ENCODE measurements at regions not wholly inside any gene's neighbourhood (a gene's known extent, or its start where the extent isn't known, plus 50 kb on each side); places are given as distances from the start of the nearest gene placed in this dataset.

GRCh38 chr6:168725802-168726201, 284.8 kb downstream of the SMOC2 start:
- H3K27me3 ChIP-seq (replicated peaks; ENCODE audit: control insufficient read depth, insufficient read depth, low read length): no peaks in the 10 kb centered on the region
- H3K4me1 ChIP-seq: no peaks in the 10 kb centered on the region
- Mint-ChIP-seq H3K27ac (ENCODE audit: unreplicated experiment) (no peak overlapping the region), H3K4me1 (ENCODE audit: low read depth, unreplicated experiment) (no peaks in the 10 kb centered on the region), H3K9me3 (ENCODE audit: unreplicated experiment) (no peaks in the 10 kb centered on the region), H3K36me3 (ENCODE audit: insufficient read depth, unreplicated experiment) (no peaks in the 10 kb centered on the region), H3K4me3 (ENCODE audit: unreplicated experiment) (no peak overlapping the region), H3K27me3 (ENCODE audit: insufficient read depth, unreplicated experiment) (no peaks in the 10 kb centered on the region)
- TF ChIP-seq CTCF (IDR thresholded peaks at IDR 0.05; ENCODE audit: insufficient read depth in 1 of 2, low read depth in 1 of 2, low read length in 1 of 2, severe bottlenecking in 1 of 2, unreplicated experiment in 1 of 2): no peak
- H3K9me3 ChIP-seq: no peaks in the 10 kb centered on the region
- DNase-seq: no peak
- H3K36me3 ChIP-seq (ENCODE audit: control insufficient read depth, insufficient read depth, low read length): no peaks in the 10 kb centered on the region
- intact Hi-C loops (cut with micrococcal nuclease; ENCODE audit: unreplicated experiment): no loop called here
- no TSS peak for BruUV-seq (replicated peaks)
- ChIA-PET POLR2A (no interaction called here), CTCF (interaction anchor here (1.0 kb wide), 1 partner anchor 15 kb away, joined by 3 read pairs; no protein-coding TSS in a partner anchor)
- no peak overlapping the region for H3K4me3 ChIP-seq (ENCODE audit: low read depth, low read length)

DNA sequence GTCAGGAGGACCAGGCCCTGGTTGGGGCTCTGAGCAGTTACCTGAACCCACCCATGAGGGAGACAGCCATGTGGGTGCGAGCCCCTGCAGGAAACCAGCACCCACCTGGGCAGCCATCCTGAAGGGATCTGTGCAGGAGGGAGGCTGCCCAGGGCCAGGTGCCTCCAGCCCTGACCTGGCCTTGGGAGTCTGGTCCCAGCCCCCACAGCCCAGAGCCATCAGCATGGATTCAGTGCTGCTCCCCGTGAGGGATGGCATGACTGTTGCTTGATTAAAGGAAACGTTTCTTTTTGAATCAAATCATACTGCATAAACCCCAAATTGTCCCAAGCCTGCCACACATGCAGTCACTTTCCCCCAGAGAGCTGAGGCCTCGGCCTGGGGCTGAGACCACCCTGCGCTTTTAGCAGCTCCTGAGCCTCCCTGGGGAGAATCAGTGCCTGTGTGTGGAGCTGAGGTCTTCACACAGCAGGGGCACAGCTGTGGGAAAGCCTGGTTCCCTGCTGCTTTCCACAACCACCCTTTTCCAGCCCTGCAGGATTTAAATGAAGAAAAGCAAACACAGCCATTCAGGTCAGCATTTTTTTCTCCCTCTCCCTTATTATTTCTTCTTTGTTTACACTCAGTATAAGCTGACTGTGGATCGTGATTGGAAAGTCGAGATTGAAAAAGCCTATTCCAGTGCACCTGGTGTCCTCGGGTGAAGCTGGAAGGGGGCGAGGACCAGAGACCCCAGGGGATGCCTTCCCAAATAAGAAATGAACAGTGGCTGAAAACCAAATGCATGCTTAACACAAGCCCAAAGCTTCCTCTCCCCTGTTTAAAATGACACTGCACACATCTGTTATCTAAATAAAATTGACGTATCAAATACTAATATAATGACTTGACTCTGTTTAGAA, 283.9 kb downstream of the SMOC2 start:
- POLR2A ChIA-PET: no interaction called here
- CTCF ChIA-PET: interaction anchor here (1.6 kb wide), 1 partner anchor 12 kb away, joined by 4 read pairs; no protein-coding TSS in a partner anchor
- no peaks in the 10 kb centered on the region for H3K36me3 Mint-ChIP-seq (ENCODE audit: insufficient read depth, unreplicated experiment)
- DNase-seq: no peak
- no peaks in the 10 kb centered on the region for H3K4me1 ChIP-seq
- intact Hi-C loops (cut with micrococcal nuclease; ENCODE audit: unreplicated experiment): no loop called here
- no peaks in the 10 kb centered on the region for H3K9me3 ChIP-seq
- no peaks in the 10 kb centered on the region for H3K27me3 Mint-ChIP-seq (ENCODE audit: insufficient read depth, unreplicated experiment)
- H3K4me1 Mint-ChIP-seq (ENCODE audit: low read depth, unreplicated experiment): no peaks in the 10 kb centered on the region
- no peaks in the 10 kb centered on the region for H3K27me3 ChIP-seq (replicated peaks; ENCODE audit: control insufficient read depth, insufficient read depth, low read length)
- no peaks in the 10 kb centered on the region for H3K9me3 Mint-ChIP-seq (ENCODE audit: unreplicated experiment)
- H3K36me3 ChIP-seq (ENCODE audit: control insufficient read depth, insufficient read depth, low read length): no peaks in the 10 kb centered on the region
- no peak overlapping the region for H3K4me3 Mint-ChIP-seq (ENCODE audit: unreplicated experiment)
- BruUV-seq (replicated peaks): no TSS peak
- no peak for TF ChIP-seq CTCF (IDR thresholded peaks at IDR 0.05; ENCODE audit: insufficient read depth in 1 of 2, low read depth in 1 of 2, low read length in 1 of 2, severe bottlenecking in 1 of 2, unreplicated experiment in 1 of 2)
- no peak overlapping the region for H3K4me3 ChIP-seq (ENCODE audit: low read depth, low read length)
- H3K27ac Mint-ChIP-seq (ENCODE audit: unreplicated experiment): no peak overlapping the region

GRCh38 chr6:168724033-168724432, 283.0 kb downstream of the SMOC2 start:
- no peak for DNase-seq
- H3K9me3 ChIP-seq: no peaks in the 10 kb centered on the region
- Mint-ChIP-seq H3K4me1 (ENCODE audit: low read depth, unreplicated experiment) (no peaks in the 10 kb centered on the region), H3K27me3 (ENCODE audit: insufficient read depth, unreplicated experiment) (no peaks in the 10 kb centered on the region), H3K9me3 (ENCODE audit: unreplicated experiment) (no peaks in the 10 kb centered on the region), H3K4me3 (ENCODE audit: unreplicated experiment) (no peak overlapping the region), H3K36me3 (ENCODE audit: insufficient read depth, unreplicated experiment) (no peaks in the 10 kb centered on the region), H3K27ac (ENCODE audit: unreplicated experiment) (no peak overlapping the region)
- no TSS peak for BruUV-seq (replicated peaks)
- no peaks in the 10 kb centered on the region for H3K36me3 ChIP-seq (ENCODE audit: control insufficient read depth, insufficient read depth, low read length)
- H3K4me3 ChIP-seq (ENCODE audit: low read depth, low read length): no peak overlapping the region
- CTCF ChIA-PET: interaction anchor here (1.6 kb wide), 1 partner anchor 11 kb away, joined by 4 read pairs; no protein-coding TSS in a partner anchor
- H3K27me3 ChIP-seq (replicated peaks; ENCODE audit: control insufficient read depth, insufficient read depth, low read length): no peaks in the 10 kb centered on the region
- H3K4me1 ChIP-seq: no peaks in the 10 kb centered on the region
- POLR2A ChIA-PET: no interaction called here
- intact Hi-C loops (cut with micrococcal nuclease; ENCODE audit: unreplicated experiment): no loop called here
- TF ChIP-seq CTCF (IDR thresholded peaks at IDR 0.05; ENCODE audit: insufficient read depth in 1 of 2, low read depth in 1 of 2, low read length in 1 of 2, severe bottlenecking in 1 of 2, unreplicated experiment in 1 of 2): no peak
